ENCODE measurements at regions not wholly inside any gene's neighbourhood (a gene's known extent, or its start where the extent isn't known, plus 50 kb on each side); places are given as distances from the start of the nearest gene placed in this dataset.

DNA sequence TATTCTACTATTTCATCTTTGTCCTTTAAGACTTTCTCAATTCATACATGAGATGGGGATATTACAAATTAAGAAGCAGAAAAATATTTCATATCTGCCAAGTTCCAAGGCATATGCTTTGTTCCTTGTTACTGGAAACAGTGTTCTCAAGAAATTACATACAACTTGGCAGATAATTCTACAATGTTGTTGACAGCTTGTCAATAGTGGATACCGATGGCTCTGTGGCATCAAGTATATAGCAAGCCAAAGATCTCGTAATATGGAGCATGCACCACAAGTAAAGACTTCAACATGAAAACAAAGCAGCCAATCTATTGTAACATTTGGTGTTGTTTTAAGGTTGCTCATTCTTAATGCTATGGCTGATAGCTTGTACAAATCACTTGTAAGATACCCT, 598.2 kb upstream of the KLHL29 start:
- DNase-seq (ENCODE audit: extremely low read depth, insufficient read length): no peak
- no peaks in the 10 kb centered on the region for H3K27me3 ChIP-seq (replicated peaks; ENCODE audit: control insufficient read depth, insufficient read depth, low read length)
- no peak overlapping the region for H3K4me3 ChIP-seq (replicated peaks; ENCODE audit: low read depth, low read length)
- H3K36me3 ChIP-seq (ENCODE audit: control insufficient read depth, insufficient read depth, low read length): no peaks in the 10 kb centered on the region
- TF ChIP-seq, protein P1, sequence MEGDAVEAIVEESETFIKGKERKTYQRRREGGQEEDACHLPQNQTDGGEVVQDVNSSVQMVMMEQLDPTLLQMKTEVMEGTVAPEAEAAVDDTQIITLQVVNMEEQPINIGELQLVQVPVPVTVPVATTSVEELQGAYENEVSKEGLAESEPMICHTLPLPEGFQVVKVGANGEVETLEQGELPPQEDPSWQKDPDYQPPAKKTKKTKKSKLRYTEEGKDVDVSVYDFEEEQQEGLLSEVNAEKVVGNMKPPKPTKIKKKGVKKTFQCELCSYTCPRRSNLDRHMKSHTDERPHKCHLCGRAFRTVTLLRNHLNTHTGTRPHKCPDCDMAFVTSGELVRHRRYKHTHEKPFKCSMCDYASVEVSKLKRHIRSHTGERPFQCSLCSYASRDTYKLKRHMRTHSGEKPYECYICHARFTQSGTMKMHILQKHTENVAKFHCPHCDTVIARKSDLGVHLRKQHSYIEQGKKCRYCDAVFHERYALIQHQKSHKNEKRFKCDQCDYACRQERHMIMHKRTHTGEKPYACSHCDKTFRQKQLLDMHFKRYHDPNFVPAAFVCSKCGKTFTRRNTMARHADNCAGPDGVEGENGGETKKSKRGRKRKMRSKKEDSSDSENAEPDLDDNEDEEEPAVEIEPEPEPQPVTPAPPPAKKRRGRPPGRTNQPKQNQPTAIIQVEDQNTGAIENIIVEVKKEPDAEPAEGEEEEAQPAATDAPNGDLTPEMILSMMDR (IDR thresholded peaks at IDR 0.05; ENCODE audit: insufficient read depth, low read length, poor library complexity, severe bottlenecking): no peak

DNA sequence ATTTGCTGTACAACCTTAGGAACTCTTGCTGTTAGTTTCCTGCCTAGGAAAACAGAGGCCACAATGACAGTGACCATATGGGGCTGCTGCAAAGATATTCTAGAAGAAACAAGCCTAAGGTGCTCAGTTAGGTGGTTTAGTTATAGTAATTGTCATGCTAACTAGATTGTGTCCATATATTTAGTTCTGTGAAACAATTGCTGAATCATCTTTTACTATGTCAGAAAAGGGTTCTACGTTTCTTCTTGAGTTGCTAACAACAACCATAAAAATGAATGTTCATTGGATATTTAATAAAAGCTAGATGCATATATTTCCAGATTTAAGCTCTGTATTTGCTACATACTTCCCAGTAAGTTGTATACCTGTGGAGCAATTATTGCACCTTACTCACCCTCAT, 597.2 kb upstream of the KLHL29 start:
- H3K4me3 ChIP-seq (replicated peaks; ENCODE audit: low read depth, low read length): no peak overlapping the region
- DNase-seq (ENCODE audit: extremely low read depth, insufficient read length): no peak
- H3K36me3 ChIP-seq (ENCODE audit: control insufficient read depth, insufficient read depth, low read length): no peaks in the 10 kb centered on the region
- H3K27me3 ChIP-seq (replicated peaks; ENCODE audit: control insufficient read depth, insufficient read depth, low read length): no peaks in the 10 kb centered on the region
- TF ChIP-seq, protein P1 (IDR thresholded peaks at IDR 0.05; ENCODE audit: insufficient read depth, low read length, poor library complexity, severe bottlenecking): no peak

DNA sequence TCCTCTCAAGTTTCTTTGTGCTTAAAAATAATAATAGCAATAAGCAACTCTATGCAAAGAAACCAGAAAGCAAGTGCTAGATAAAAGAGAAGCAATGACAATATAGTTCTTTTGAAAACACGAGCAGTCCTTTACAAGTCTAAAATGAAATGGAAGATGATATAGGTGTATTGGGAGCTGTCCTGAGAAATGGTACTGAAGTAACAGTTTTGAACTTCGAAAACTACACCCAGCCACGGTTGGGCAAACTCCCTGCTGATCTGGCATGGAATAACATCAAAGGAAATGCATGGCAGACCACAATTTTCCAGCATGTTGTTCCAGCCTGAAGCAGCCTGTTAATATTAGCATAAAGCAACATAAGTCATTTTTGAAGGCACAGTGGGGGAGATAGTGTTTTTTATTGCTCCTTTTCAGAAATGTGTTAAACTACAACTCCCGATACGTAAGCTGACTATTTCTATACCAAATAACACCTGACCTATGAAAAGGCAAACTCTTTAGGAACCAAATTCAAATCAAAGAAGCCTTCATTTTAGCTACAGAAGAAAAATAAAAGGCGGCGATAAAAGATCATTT, 596.1 kb upstream of the KLHL29 start:
- no peaks in the 10 kb centered on the region for H3K36me3 ChIP-seq (ENCODE audit: control insufficient read depth, insufficient read depth, low read length)
- no peak overlapping the region for H3K4me3 ChIP-seq (replicated peaks; ENCODE audit: low read depth, low read length)
- DNase-seq (ENCODE audit: extremely low read depth, insufficient read length): no peak
- TF ChIP-seq, protein P1 (IDR thresholded peaks at IDR 0.05; ENCODE audit: insufficient read depth, low read length, poor library complexity, severe bottlenecking): no peak
- H3K27me3 ChIP-seq (replicated peaks; ENCODE audit: control insufficient read depth, insufficient read depth, low read length): no peaks in the 10 kb centered on the region

DNA sequence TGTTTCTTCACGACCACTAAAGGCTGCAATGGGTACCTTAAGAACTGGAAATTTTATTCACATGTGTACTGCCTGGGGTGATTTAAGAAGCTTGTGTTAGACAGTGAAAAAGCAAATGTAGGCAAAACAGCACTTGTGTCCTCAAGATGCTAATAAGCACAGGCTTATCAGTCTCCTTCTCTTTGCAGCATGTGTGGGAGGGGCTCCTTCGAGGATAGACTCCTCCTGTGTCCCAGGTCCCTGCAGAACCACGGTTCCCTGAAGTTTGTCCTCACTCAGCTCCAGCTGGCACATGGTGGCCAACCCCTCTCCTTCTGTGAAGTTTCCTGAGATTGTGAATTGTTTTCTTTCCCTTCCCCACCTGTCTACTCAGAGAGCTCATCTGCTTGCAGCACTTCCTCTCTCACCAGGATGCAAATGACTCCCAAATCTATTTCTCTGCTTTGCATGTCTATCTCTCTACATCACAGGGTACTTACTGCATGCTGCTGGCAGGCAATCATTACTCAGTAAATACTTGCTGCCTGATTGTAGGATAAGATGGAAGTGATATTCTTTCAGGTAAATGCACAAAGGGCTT, 589.6 kb upstream of the KLHL29 start:
- TF ChIP-seq, protein P1 (IDR thresholded peaks at IDR 0.05; ENCODE audit: insufficient read depth, low read length, poor library complexity, severe bottlenecking): no peak
- DNase-seq (ENCODE audit: extremely low read depth, insufficient read length): no peak
- no peak overlapping the region for H3K4me3 ChIP-seq (replicated peaks; ENCODE audit: low read depth, low read length)
- H3K36me3 ChIP-seq (ENCODE audit: control insufficient read depth, insufficient read depth, low read length): no peaks in the 10 kb centered on the region
- H3K27me3 ChIP-seq (replicated peaks; ENCODE audit: control insufficient read depth, insufficient read depth, low read length): no peaks in the 10 kb centered on the region

DNA sequence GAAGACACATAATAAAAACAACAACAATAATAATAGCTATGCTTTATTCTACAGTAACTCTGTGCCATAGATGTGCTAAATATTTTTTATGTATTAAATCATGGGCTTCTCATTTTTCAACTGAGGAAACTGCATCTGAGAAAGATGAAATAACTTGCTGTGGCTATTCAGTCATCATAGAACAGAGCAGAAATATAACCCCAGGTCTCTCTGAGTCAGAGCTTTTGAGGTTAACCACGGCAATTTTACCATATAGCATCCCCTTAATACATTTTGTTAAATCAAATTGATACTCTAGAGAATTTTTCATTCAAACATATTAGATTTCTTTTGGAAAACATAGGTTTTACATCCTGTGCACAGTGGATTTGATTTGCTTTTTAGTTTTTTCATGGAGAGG, 586.6 kb upstream of the KLHL29 start:
- Histone ChIP-seq H3K36me3 (ENCODE audit: control insufficient read depth, insufficient read depth, low read length) (no peaks in the 10 kb centered on the region), H3K27me3 (replicated peaks; ENCODE audit: control insufficient read depth, insufficient read depth, low read length) (no peaks in the 10 kb centered on the region), H3K4me3 (replicated peaks; ENCODE audit: low read depth, low read length) (no peak overlapping the region)
- DNase-seq (ENCODE audit: extremely low read depth, insufficient read length): no peak
- TF ChIP-seq, protein P1 (IDR thresholded peaks at IDR 0.05; ENCODE audit: insufficient read depth, low read length, poor library complexity, severe bottlenecking): no peak

DNA sequence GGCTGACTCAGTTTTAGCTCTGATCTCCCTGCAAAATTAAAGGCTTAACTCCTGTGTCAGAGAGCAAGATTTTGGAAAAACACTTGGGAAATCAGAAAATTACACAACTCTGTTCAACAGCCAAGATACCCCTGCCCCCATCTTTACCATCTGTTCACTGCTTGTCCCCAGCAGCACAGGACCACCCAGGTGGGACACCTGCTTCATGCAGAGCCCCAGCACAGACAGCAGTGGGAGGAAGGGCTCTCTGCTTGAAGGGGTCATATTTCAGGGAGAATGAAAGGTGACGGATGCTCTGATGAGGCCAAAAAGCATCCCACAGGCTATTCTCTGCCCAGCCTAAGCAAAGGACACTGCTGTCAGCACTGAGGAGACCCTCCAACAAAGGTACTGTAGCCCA, 584.6 kb upstream of the KLHL29 start:
- TF ChIP-seq, protein P1 (IDR thresholded peaks at IDR 0.05; ENCODE audit: insufficient read depth, low read length, poor library complexity, severe bottlenecking): no peak
- no peak overlapping the region for H3K4me3 ChIP-seq (replicated peaks; ENCODE audit: low read depth, low read length)
- H3K27me3 ChIP-seq (replicated peaks; ENCODE audit: control insufficient read depth, insufficient read depth, low read length): no peaks in the 10 kb centered on the region
- DNase-seq (ENCODE audit: extremely low read depth, insufficient read length): no peak
- no peaks in the 10 kb centered on the region for H3K36me3 ChIP-seq (ENCODE audit: control insufficient read depth, insufficient read depth, low read length)
